Fibroblast of villous mesenchyme (primary cell): ENCODE measurements at regions not wholly inside any gene's neighbourhood (a gene's known extent, or its start where the extent isn't known, plus 50 kb on each side); places are given as distances from the start of the nearest gene placed in this dataset.

ENCODE experiments used
- DNase-seq: peaks from one replicate; pipeline ENCODE4 v3.0.0-alpha.2; 2010; ENCODE audit warnings: low read depth
- H3K4me3 ChIP-seq: 2 replicates; pipeline ENCODE4 v1.5.1; 2011; ENCODE audit warnings: low read depth, mild to moderate bottlenecking, low read length
- TF ChIP-seq, protein P1 (sequence below): IDR thresholded peaks from 2 replicates; pipeline ENCODE4 v1.5.1; 2012; ENCODE audit warnings: low read depth, mild to moderate bottlenecking, low read length; ENCODE audit not compliant: insufficient read depth

DNA sequence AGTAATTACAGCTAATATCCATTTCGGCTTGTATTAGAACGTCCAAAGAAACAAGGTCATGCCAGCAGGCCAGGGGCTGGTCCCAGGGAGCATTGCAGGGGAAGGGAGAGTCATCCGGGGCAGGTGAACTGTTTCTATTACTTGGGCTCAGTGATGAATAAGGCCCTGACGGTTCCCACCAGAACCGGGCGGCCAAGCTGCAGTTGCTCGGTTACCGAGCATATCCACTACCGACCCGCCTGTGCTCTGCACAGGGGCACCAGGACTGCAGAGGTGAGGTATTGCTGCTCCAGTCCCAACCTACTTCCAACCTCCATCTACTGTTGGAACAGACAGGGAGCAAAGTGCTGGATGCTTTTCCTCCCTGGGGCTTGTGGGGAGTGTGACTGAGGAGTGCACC lies 295.5 kb downstream of the MAF start:
- no peak overlapping the region for H3K4me3 ChIP-seq
- DNase-seq = no peak
- TF ChIP-seq, protein P1, sequence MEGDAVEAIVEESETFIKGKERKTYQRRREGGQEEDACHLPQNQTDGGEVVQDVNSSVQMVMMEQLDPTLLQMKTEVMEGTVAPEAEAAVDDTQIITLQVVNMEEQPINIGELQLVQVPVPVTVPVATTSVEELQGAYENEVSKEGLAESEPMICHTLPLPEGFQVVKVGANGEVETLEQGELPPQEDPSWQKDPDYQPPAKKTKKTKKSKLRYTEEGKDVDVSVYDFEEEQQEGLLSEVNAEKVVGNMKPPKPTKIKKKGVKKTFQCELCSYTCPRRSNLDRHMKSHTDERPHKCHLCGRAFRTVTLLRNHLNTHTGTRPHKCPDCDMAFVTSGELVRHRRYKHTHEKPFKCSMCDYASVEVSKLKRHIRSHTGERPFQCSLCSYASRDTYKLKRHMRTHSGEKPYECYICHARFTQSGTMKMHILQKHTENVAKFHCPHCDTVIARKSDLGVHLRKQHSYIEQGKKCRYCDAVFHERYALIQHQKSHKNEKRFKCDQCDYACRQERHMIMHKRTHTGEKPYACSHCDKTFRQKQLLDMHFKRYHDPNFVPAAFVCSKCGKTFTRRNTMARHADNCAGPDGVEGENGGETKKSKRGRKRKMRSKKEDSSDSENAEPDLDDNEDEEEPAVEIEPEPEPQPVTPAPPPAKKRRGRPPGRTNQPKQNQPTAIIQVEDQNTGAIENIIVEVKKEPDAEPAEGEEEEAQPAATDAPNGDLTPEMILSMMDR = no peak

DNA sequence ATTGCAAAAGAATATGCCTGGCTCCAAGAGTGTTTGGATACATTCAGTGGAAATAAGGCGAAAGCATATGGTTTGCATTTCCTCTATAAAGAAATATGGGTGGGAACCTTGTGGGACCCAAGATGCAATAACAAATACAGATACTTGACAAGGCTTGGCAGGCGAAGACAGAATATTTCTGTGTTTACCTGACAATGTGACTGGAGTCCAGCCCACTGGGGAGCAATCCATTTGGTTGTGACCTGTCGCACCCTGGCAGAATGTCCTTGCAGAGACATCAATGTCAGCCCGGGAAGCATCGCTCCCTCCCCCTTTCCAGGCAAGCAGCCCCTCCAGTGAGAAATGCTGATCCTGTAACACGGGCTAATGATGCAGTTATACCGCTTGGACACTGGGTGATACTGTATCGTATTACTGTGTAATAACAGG lies 296.6 kb downstream of the MAF start:
- H3K4me3 ChIP-seq = no peak overlapping the region
- DNase-seq = no peak
- TF ChIP-seq, protein P1 = no peak

DNA sequence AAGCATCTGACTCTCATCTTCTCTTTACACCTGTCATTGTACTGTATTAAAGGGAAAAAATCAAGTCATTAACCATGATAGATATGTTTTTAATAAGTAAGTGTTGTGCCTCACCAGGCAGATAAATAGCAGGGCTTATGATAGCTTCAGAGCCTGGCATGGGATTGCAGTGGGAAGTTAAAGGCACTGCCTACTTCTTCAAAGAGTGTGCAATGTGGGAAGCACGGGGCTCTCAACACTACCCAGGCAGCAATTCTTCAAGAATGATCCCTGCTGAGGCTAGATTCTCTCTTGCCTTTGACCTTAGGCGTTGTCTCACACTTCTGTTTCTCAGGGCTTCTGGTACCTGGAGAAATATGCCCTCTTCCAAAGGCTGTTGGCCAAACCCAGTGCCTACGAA lies 297.3 kb downstream of the MAF start:
- no peak overlapping the region for H3K4me3 ChIP-seq
- no peak for DNase-seq
- TF ChIP-seq, protein P1 = no peak

DNA sequence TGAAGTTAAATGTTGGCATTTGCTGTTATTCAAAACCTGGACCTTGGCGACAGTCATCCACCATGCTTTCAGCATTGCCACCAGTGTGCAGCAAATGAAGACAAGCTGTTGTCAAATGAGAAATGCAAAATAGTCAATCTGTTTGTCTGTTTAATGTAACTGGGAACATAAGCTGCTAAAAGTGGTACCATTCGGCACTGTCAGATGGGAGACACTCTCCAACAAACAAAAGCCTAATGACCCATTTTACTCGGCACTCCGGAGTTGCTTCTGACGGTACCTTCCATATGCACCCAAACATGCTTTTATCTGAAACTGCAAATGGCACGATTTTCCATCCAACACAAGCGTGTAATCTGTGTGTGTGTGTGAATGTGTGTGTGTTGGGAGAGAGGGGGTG lies 297.8 kb downstream of the MAF start:
- no peak for DNase-seq
- TF ChIP-seq, protein P1 = no peak
- H3K4me3 ChIP-seq = no peak overlapping the region

DNA sequence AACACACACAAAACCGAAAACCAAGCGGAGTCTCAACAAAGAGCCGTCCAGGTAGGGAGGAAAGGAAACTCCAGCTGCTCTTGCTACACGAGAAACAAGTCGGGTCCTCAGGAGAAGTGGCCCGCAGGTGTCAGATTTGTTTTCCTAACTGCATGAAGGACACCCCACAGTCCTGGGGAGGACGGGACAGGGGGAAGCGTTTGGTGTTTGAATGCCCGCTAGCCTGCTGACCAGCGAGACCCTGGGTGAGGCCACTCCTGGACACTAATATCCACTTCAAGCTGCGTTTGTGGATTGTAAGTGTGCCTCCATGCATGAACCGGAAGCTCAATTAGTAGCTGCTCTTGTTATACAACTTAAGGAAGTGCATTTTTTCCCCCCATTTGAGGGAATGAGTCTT lies 299.5 kb downstream of the MAF start:
- TF ChIP-seq, protein P1 = no peak
- H3K4me3 ChIP-seq = no peak overlapping the region
- no peak for DNase-seq

DNA sequence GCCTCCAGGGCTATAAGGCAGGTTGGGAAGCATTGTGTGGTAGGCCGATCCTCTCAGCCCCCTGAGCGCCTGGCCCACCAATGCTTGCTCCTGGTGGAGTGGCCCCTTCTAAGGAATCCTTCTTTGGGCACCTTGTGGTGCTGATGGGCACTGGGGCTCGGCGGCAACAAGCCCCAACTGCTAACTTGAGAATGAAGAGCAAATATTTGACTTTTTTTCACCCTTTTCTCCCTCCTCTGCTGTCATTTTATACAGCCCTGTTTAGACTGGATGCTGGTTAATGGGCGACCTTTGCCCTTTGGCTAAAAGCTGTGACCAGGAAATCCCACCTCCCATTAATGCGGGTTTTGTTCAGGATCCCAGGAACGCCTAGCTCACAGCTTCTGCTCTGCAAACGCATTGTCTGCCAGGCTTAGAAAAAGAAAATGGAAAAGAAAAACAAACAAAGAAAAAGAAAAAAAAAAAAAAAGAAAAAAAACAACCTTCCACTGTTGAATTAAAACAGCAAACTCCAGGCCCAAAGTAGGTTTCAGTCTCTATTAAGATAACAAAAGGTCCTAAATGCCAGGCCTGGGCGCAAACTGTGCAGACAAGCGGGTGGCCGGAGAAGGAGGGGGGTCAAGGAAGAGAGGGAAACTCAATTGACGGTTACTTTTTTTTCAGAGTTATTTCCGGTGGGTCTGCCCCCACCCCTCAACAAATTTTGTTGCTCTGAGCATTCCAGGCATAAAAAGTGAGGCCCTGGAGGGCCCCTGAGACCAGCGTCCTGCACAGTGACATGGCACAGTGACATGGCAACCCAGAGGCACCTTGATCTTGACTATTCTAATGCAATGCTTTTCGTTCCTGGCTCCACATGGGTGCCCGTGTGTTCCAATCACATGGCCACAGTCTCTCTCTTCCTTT lies 301.4 kb downstream of the MAF start:
- no peak overlapping the region for H3K4me3 ChIP-seq
- TF ChIP-seq, protein P1 = no peak
- no peak for DNase-seq
